Psoas muscle (tissue), 7 donors: ENCODE measurements at regions not wholly inside any gene's neighbourhood (a gene's known extent, or its start where the extent isn't known, plus 50 kb on each side); places are given as distances from the start of the nearest gene placed in this dataset.

Experiments used
- ATAC-seq, 4 donors: fragments of 200-7000 bp; cut with Tn5 transposase; one replicate each; pipeline ENCODE4 v1.9.1; 2020; ENCODE audit warnings: moderate library complexity in 3 of 4, mild to moderate bottlenecking in 2 of 4
- DNase-seq, 2 donors: peaks; one replicate each; pipeline ENCODE4 v3.0.0-alpha.2; 2020
- H3K27ac ChIP-seq: fragments of 200-600 bp; one replicate; pipeline ENCODE4 v1.8.0; 2022
- H3K27me3 ChIP-seq, 3 donors: fragments of 200-600 bp in 1 of 3; one replicate each; pipeline versions ENCODE4 v1.6.1 to v1.8.0; 2013 to 2022; ENCODE audit warnings: low read length in 2 of 3, mild to moderate bottlenecking in 2 of 3, moderate library complexity in 1 of 3; ENCODE audit not compliant: insufficient read depth in 3 of 3
- H3K36me3 ChIP-seq, 2 donors: fragments of 200-600 bp in 1 of 2; one replicate each; pipeline versions ENCODE4 v1.6.1 to v1.8.0; 2013 to 2022; ENCODE audit warnings: low read depth in 1 of 2, mild to moderate bottlenecking in 1 of 2, moderate library complexity in 1 of 2; ENCODE audit not compliant: insufficient read depth in 1 of 2
- H3K4me1 ChIP-seq: fragments of 200-600 bp; one replicate; pipeline ENCODE4 v1.8.0; 2022
- H3K4me3 ChIP-seq: fragments of 200-600 bp; one replicate; pipeline ENCODE4 v1.8.0; 2022; ENCODE audit warnings: mild to moderate bottlenecking
- H3K9me3 ChIP-seq: fragments of 200-600 bp; one replicate; pipeline ENCODE4 v1.8.0; 2022
- WGBS, 3 donors: extraction: QIAGEN DNeasy Blood & Tissue Kit; methylation state at CpG; one replicate each; pipeline versions ENCODE4 v1.1.6 to v1.1.7; 2013; 5-methylcytosine and 5-hydroxymethylcytosine counted together
- intact Hi-C, 2 donors: fragments of 100-400 bp; cut with DNase I; formaldehyde crosslinking; loops; one replicate each; pipeline versions ENCODE4 v1.11.0 to v1.14.2; 2022
- TF ChIP-seq, protein P1 (sequence below): fragments of 200-600 bp; IDR thresholded peaks from one replicate; pipeline ENCODE4 v1.8.0; 2022; ENCODE audit warnings: antibody characterized with exemption
- donor health status: healthy with polysubstance abuse.
- donor health status: DM: no; HTN: no; CAD: no; lungs with moderate emphysema.
- donor health status: Bipolar disorder and iron deficiency.
- donor health status: healthy.
- donor health status: DM: yes; HTN: yes; CAD: no.
- donor health status: DM: no; HTN: no; CAD: no.
- donor health status: DM: yes; HTN: yes; CAD: no.

DNA sequence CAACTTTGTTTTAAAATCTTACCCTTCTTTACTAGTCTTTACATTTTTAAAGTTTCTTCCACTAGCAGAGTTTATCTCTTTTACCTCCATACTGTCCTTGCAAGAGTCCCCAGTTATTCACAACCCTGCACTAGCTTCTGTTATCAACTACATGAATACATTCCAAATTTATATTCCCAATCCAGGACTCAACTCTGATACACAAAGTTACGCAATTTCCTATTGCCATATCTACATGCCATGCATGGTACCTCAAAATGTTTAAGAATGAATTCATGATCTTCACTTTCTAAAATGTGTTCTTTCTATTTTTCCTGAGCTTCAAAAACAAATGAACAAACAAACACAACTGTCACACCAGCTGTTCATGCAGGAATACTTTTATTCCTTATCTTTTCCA lies 668.7 kb downstream of the CDH18 start:
- intact Hi-C loops = no loop called here
- no peak overlapping the region for H3K4me3 ChIP-seq
- 89 to 100% (median 99%) methylated on average over 1 of the region's 1 CpG for WGBS, 3 donors
- no peaks in the 10 kb centered on the region for H3K9me3 ChIP-seq
- no peaks in the 10 kb centered on the region for H3K4me1 ChIP-seq
- no peaks in the 10 kb centered on the region for H3K27me3 ChIP-seq
- no peaks in the 10 kb centered on the region for H3K36me3 ChIP-seq
- TF ChIP-seq, protein P1, sequence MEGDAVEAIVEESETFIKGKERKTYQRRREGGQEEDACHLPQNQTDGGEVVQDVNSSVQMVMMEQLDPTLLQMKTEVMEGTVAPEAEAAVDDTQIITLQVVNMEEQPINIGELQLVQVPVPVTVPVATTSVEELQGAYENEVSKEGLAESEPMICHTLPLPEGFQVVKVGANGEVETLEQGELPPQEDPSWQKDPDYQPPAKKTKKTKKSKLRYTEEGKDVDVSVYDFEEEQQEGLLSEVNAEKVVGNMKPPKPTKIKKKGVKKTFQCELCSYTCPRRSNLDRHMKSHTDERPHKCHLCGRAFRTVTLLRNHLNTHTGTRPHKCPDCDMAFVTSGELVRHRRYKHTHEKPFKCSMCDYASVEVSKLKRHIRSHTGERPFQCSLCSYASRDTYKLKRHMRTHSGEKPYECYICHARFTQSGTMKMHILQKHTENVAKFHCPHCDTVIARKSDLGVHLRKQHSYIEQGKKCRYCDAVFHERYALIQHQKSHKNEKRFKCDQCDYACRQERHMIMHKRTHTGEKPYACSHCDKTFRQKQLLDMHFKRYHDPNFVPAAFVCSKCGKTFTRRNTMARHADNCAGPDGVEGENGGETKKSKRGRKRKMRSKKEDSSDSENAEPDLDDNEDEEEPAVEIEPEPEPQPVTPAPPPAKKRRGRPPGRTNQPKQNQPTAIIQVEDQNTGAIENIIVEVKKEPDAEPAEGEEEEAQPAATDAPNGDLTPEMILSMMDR = no peak
- no peak for ATAC-seq
- H3K27ac ChIP-seq = no peak overlapping the region
- DNase-seq = no peak

DNA sequence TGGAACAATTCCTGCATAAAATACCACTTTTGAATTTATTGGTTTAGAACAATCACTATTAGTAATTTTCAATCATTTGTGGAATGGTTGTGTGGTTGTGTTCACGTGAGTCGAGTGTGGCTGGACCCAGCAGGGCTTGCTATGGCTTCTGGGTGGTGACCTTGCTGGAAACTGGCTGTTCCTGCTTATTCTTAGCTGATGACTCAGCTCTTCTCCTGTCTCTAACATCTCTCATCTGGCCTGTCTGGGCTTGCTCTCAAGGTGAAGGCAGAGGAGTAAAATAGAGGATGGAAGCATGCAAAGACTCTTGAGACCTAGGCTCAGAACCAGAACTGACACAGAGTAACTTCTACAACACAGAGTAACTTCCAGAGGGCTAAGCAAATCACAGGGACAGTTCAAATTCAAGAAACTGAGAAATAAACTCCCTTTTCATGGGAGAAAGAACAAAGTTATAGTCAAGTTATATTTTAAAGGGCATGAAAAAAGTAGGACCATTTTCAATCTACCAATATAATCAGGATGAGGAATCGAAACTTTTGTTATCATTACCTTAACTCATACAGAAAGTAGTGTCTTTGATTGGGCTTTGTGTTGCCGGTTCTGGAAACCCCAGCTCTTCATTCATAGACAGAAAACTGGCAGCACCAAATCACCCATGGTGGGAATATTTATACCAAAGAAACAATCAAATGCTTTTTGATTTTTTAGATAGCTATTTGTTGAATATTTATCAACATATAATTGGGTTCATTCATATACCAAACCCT lies 665.1 kb downstream of the CDH18 start:
- Histone ChIP-seq H3K27me3 (no peaks in the 10 kb centered on the region), H3K9me3 (peaks cover 4% of the 10 kb centered on the region), H3K4me1 (no peaks in the 10 kb centered on the region), H3K4me3 (no peak overlapping the region), H3K27ac (no peak overlapping the region), H3K36me3 (no peaks in the 10 kb centered on the region)
- WGBS, 3 donors = 69 to 75% (median 71%) methylated on average over 4 of the region's 4 CpGs
- intact Hi-C loops = no loop called here
- TF ChIP-seq, protein P1 = no peak
- DNase-seq = no peak
- ATAC-seq = no peak

DNA sequence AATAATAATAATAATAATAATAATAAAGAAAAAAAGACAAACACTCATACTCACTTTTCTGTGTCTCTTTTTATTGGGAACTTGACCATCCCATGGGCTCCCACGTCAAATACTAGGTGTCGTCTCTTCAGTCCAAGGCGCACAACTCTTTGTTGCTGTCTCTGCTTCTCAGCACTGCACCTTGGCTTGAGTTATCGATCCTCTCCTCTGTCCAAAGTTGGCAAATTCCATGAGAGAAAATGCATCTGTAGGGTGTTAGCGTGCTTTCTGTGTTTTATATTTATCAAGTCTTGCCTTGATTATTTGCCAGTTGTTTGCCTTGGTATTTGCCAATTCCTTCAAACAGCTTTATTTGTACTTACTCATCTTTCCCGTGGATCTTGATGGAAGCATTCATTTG lies 653.7 kb downstream of the CDH18 start:
- Histone ChIP-seq H3K4me1 (no peaks in the 10 kb centered on the region), H3K36me3 (no peaks in the 10 kb centered on the region), H3K27me3 (no peaks in the 10 kb centered on the region), H3K9me3 (no peaks in the 10 kb centered on the region), H3K27ac (no peak overlapping the region), H3K4me3 (no peak overlapping the region)
- ATAC-seq (no peak), DNase-seq (no peak)
- TF ChIP-seq, protein P1 = no peak
- WGBS, 3 donors = 66 to 68% (median 68%) methylated on average over 6 of the region's 6 CpGs
- intact Hi-C loops = no loop called here

DNA sequence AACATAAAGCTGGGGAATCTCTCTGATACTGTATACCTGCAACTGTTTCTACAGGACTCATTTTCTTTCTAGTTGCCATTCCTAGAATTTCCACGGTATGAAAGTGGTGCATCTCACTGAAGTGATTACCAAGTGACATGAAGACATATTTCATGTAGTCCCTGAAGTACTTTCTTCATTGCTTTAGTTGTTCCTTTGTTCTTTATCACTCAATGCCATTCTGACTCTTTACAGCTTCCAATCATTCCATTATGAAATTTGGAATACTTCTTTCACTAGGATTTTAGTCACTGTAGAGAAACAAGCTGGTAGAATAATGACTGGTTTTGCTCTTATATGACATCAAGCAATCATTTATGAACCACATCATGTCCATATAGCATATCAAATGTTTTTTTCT lies 645.1 kb downstream of the CDH18 start:
- DNase-seq (no peak), ATAC-seq (no peak)
- TF ChIP-seq, protein P1 = no peak
- Histone ChIP-seq H3K36me3 (no peaks in the 10 kb centered on the region), H3K27ac (no peak overlapping the region), H3K4me3 (no peak overlapping the region), H3K27me3 (no peaks in the 10 kb centered on the region), H3K9me3 (no peaks in the 10 kb centered on the region), H3K4me1 (no peaks in the 10 kb centered on the region)
- 52 to 62% (median 61%) methylated on average over 1 of the region's 1 CpG for WGBS, 3 donors
- intact Hi-C loops = no loop called here

DNA sequence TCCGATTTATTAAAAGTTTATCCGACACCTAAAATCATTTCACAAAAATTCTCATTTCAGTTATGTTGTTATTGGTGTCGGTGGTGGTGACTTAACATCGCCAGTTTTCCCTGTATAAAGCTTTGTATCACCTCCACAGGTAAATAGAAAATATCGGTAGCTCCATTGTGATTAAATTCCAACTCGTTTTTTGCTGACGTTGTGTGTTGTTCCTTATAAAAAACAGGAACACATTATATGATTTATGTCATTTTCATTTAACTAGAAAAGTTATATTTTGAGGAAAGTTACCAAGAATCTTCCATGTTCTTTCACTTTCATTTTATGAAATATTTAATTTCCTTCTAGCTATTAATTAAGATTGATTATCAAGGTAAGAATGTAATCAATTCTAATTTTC lies 635.9 kb downstream of the CDH18 start:
- Histone ChIP-seq H3K27ac (no peak overlapping the region), H3K4me3 (no peak overlapping the region), H3K9me3 (no peaks in the 10 kb centered on the region), H3K4me1 (no peaks in the 10 kb centered on the region), H3K36me3 (no peaks in the 10 kb centered on the region), H3K27me3 (no peaks in the 10 kb centered on the region)
- DNase-seq (no peak), ATAC-seq (no peak)
- 89 to 92% (median 91%) methylated on average over 7 of the region's 7 CpGs for WGBS, 3 donors
- intact Hi-C loops = no loop called here
- TF ChIP-seq, protein P1 = no peak
